Vagina (tissue), 2 donors: ENCODE measurements at regions not wholly inside any gene's neighbourhood (a gene's known extent, or its start where the extent isn't known, plus 50 kb on each side); places are given as distances from the start of the nearest gene placed in this dataset.

Source experiments
- CTCF ChIP-seq, 3 experiments: fragments of 450-650 bp in 2 of 3; fragments of 200-600 bp in 1 of 3; sonication (generic) in 1 of 3; IDR thresholded peaks; one replicate each; pipeline ENCODE4 v1.5.1; 2017 to 2019; ENCODE audit warnings: antibody characterized with exemption in 3 of 3, mild to moderate bottlenecking in 2 of 3, moderate library complexity in 2 of 3
- POLR2A ChIP-seq, 2 donors: fragments of 450-650 bp; IDR thresholded peaks; one replicate each; pipeline ENCODE4 v1.6.1; 2017; ENCODE audit warnings: antibody characterized with exemption in 2 of 2, mild to moderate bottlenecking in 2 of 2, moderate library complexity in 2 of 2
- POLR2AphosphoS5 ChIP-seq, 2 donors: sonication (generic); formaldehyde crosslinking; IDR thresholded peaks; one replicate each; pipeline ENCODE4 v1.9.0; 2017; ENCODE audit warnings: antibody characterized with exemption in 2 of 2, mild to moderate bottlenecking in 2 of 2, low read depth in 1 of 2; ENCODE audit not compliant: insufficient read depth in 1 of 2

- TF ChIP-seq CTCF (IDR thresholded peaks at IDR 0.05) (no peak), POLR2A (IDR thresholded peaks at IDR 0.05) (no peak), POLR2AphosphoS5 (IDR thresholded peaks at IDR 0.05; ENCODE audit: insufficient read depth in 1 of 2, low read depth in 1 of 2) (no peak)
Measured at GRCh38 chr20:57821935-57822334, 112.1 kb upstream of the PMEPA1 start.
